ENCODE measurements at regions not wholly inside any gene's neighbourhood (a gene's known extent, or its start where the extent isn't known, plus 50 kb on each side); places are given as distances from the start of the nearest gene placed in this dataset.

- TF ChIP-seq, protein P1, sequence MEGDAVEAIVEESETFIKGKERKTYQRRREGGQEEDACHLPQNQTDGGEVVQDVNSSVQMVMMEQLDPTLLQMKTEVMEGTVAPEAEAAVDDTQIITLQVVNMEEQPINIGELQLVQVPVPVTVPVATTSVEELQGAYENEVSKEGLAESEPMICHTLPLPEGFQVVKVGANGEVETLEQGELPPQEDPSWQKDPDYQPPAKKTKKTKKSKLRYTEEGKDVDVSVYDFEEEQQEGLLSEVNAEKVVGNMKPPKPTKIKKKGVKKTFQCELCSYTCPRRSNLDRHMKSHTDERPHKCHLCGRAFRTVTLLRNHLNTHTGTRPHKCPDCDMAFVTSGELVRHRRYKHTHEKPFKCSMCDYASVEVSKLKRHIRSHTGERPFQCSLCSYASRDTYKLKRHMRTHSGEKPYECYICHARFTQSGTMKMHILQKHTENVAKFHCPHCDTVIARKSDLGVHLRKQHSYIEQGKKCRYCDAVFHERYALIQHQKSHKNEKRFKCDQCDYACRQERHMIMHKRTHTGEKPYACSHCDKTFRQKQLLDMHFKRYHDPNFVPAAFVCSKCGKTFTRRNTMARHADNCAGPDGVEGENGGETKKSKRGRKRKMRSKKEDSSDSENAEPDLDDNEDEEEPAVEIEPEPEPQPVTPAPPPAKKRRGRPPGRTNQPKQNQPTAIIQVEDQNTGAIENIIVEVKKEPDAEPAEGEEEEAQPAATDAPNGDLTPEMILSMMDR (IDR thresholded peaks at IDR 0.05) = no peak
- TF ChIP-seq POLR2A (IDR thresholded peaks at IDR 0.05) (no peak), POLR2AphosphoS5 (IDR thresholded peaks at IDR 0.05) (no peak), EP300 (IDR thresholded peaks at IDR 0.05) (no peak)
Observed at GRCh38 chr5:3019045-3019444, 267.6 kb upstream of the IRX2 start.

Data from sigmoid colon (tissue), 4 donors.